ENCODE measurements at regions not wholly inside any gene's neighbourhood (a gene's known extent, or its start where the extent isn't known, plus 50 kb on each side); places are given as distances from the start of the nearest gene placed in this dataset.

- FAIRE-seq (no peak), DNase-seq (ENCODE audit: low read depth in 1 of 2, low spot score in 2 of 2) (no peak)
- no peak overlapping the region for H3K4me3 ChIP-seq (ENCODE audit: extremely low read depth in 1 of 4, insufficient read depth in 2 of 4, low read depth in 3 of 4, low read length in 4 of 4)
- no peak overlapping the region for H2BK5ac ChIP-seq (ENCODE audit: low read depth, low read length)
- no peak overlapping the region for H2BK12ac ChIP-seq (ENCODE audit: low read depth, low read length)
- no peak overlapping the region for H3K9ac ChIP-seq (replicated peaks in 1 of 4; ENCODE audit: extremely low read depth in 1 of 4, low read depth in 3 of 4, low read length in 3 of 4)
- CTCF ChIA-PET (ENCODE audit: partially characterized antibody): interaction anchor here (1.1 to 1.4 kb wide), 3 partner anchors 15 to 213 kb away, joined by 3 read pairs; no protein-coding TSS in a partner anchor
- POLR2A ChIA-PET (ENCODE audit: partially characterized antibody): no interaction called here
- H4K91ac ChIP-seq (replicated peaks; ENCODE audit: insufficient read length, low read length): peak overlapping the region; percentile 23
- no peak overlapping the region for H2BK120ac ChIP-seq (replicated peaks; ENCODE audit: low read depth, low read length)
- H3K23ac ChIP-seq (ENCODE audit: insufficient read length): no peak overlapping the region
- no peak overlapping the region for H2AK5ac ChIP-seq (ENCODE audit: low read depth, low read length)
- WGBS, 2 experiments (ENCODE audit: extremely low coverage in 1 of 2, insufficient coverage in 1 of 2, insufficient read length in 1 of 2, insufficient replicate concordance in 2 of 2, low coverage in 1 of 2, low lambda C conversion rate in 2 of 2, missing lambda C conversion rate in 1 of 2): 90% methylated on average over 9 of the region's 9 CpGs; no CpG with 5 or more reads in 1 of the 2 experiments
- peak overlapping the region; percentile 34; the same call in 1 of the 2 replicates for H3K18ac ChIP-seq (ENCODE audit: extremely low read depth, low read length)
- no peaks in the 10 kb centered on the region for H3K23me2 ChIP-seq (ENCODE audit: low read depth, low read length)
- no peak overlapping the region for H4K5ac ChIP-seq (ENCODE audit: insufficient read length, low read depth, low read length)
- TF ChIP-seq KDM4A (IDR thresholded peaks at IDR 0.05; ENCODE audit: low read depth, low read length, severe bottlenecking) (no peak), TAF7 (optimal IDR thresholded peaks at IDR 0.05; ENCODE audit: borderline replicate concordance, low read depth, low read length) (no peak)
- H3K4me1 ChIP-seq (replicated peaks in 1 of 4; ENCODE audit: control insufficient read depth in 3 of 4, insufficient read depth in 4 of 4, low read length in 3 of 4): peaks cover 0 to 3% (median 0%) of the 10 kb centered on the region in 4 experiments; a peak in 2 of 7 replicates
- no peak overlapping the region for H2BK20ac ChIP-seq (ENCODE audit: low read length)
- H3K9me3 ChIP-seq (ENCODE audit: insufficient read depth in 2 of 2, low read depth in 1 of 2, low read length in 1 of 2): peaks cover 0 to 3% of the 10 kb centered on the region in 2 experiments; a peak in 1 of 4 replicates
- H3K4me2 ChIP-seq (ENCODE audit: insufficient read depth in 1 of 2, low read depth in 2 of 2, low read length in 2 of 2): no peak overlapping the region
- no peaks in the 10 kb centered on the region; the same call in 1 of the 2 replicates for H3K79me1 ChIP-seq (ENCODE audit: low read depth, low read length)
- 0 out of 2 replicates have a peak overlapping the region, but pooled peaks have one; percentile 36 for H2AFZ ChIP-seq (ENCODE audit: low read length)
- peak overlapping the region; percentile 88 for H4K8ac ChIP-seq (ENCODE audit: extremely low read depth, insufficient read depth, low read length)
- H3K14ac ChIP-seq (ENCODE audit: insufficient read length): no peak overlapping the region
- no peaks in the 10 kb centered on the region for H3K79me2 ChIP-seq (ENCODE audit: control insufficient read depth in 1 of 2, insufficient read depth in 2 of 2, low read length in 2 of 2)
- H3K56ac ChIP-seq (replicated peaks; ENCODE audit: insufficient read length, low read depth, low read length): no peak overlapping the region
- H3K27me3 ChIP-seq (replicated peaks in 1 of 4; ENCODE audit: control insufficient read depth in 3 of 4, extremely low read depth in 1 of 4, insufficient read depth in 3 of 4, low read length in 3 of 4): no peaks in the 10 kb centered on the region
- no peak overlapping the region for H3K4ac ChIP-seq (replicated peaks; ENCODE audit: insufficient read length, low read depth, low read length)
- H2BK15ac ChIP-seq (ENCODE audit: low read length): no peak overlapping the region
- H3K36me3 ChIP-seq (ENCODE audit: control insufficient read depth in 2 of 4, insufficient read depth in 4 of 4, low read length in 3 of 4): no peaks in the 10 kb centered on the region
- H3K27ac ChIP-seq (ENCODE audit: low read depth, low read length): no peak overlapping the region
- H4K20me1 ChIP-seq (replicated peaks in 1 of 2; ENCODE audit: control insufficient read depth in 1 of 2, insufficient read depth in 2 of 2, low read length in 2 of 2): no peaks in the 10 kb centered on the region
These were observed 94.2 kb downstream of the OLIG3 start for GRCh38 chr6:137399881-137400443.

Data from H1 (cell line).